Endothelial cell of umbilical vein (primary cell): ENCODE measurements at regions not wholly inside any gene's neighbourhood (a gene's known extent, or its start where the extent isn't known, plus 50 kb on each side); places are given as distances from the start of the nearest gene placed in this dataset.

ENCODE experiments used
- BruUV-seq: library from RNA; stranded (reverse); fragments of 400-500 nt; replicated peaks from 2 replicates; lab custom pipeline; 2021; lab: Mats Ljungman, UMichigan
- CTCF ChIA-PET: fragments of 300-600, 350-600 bp; sonication (Branson Sonifier 250); formaldehyde crosslinking; loops from one replicate; lab custom pipeline; 2021; ENCODE audit warnings: antibody characterized with exemption, inconsistent platforms; lab: Charles Lee
- POLR2A ChIA-PET: fragments of 300-600, 350-600 bp; sonication (Branson Sonifier 250); formaldehyde crosslinking; loops from one replicate; lab custom pipeline; 2021; ENCODE audit warnings: antibody characterized with exemption, inconsistent platforms; lab: Charles Lee
- DNase-seq: peaks from one replicate; pipeline ENCODE4 v3.0.0-alpha.2; 2011; ENCODE audit warnings: low read depth, low spot score
- FAIRE-seq: peaks from 2 replicates; lab custom pipeline; 2011; peaks lifted over from hg19 to GRCh38; lab: Jason Lieb, UNC
- H2AFZ ChIP-seq: 2 replicates; pipeline ENCODE4 v1.6.0; 2012; ENCODE audit warnings: low read depth, low read length, control low read depth, inconsistent platforms
- H3K27ac ChIP-seq: 2 replicates; pipeline ENCODE4 v1.5.1; 2011; ENCODE audit warnings: low read depth, mild to moderate bottlenecking, control low read depth, low read length, moderate library complexity; ENCODE audit not compliant: insufficient read depth
- H3K27me3 ChIP-seq, 2 experiments: 2 replicates each; pipeline versions ENCODE4 v1.6.0 to v1.6.1; 2011; ENCODE audit warnings: low read length in 2 of 2, mixed read lengths in 1 of 2; ENCODE audit not compliant: control insufficient read depth in 2 of 2, insufficient read depth in 2 of 2
- H3K36me3 ChIP-seq, 2 experiments: 2 replicates in 1 of 2; 3 replicates in 1 of 2; pipeline ENCODE4 v1.5.1; 2011; ENCODE audit warnings: low read length in 2 of 2, mild to moderate bottlenecking in 1 of 2, moderate library complexity in 1 of 2; ENCODE audit not compliant: control insufficient read depth in 2 of 2, insufficient read depth in 2 of 2; ENCODE audit errors: extremely low read depth in 1 of 2
- H3K4me1 ChIP-seq: 3 replicates; pipeline ENCODE4 v1.5.1; 2011; ENCODE audit warnings: mild to moderate bottlenecking, low read length; ENCODE audit not compliant: control insufficient read depth, insufficient read depth; ENCODE audit errors: extremely low read depth
- H3K4me2 ChIP-seq: 2 replicates; pipeline ENCODE4 v1.6.1; 2011; ENCODE audit warnings: low read length, control low read depth, mixed read lengths; ENCODE audit not compliant: insufficient read depth
- H3K4me3 ChIP-seq, 3 experiments: fragments of 200-600 bp in 1 of 3; sonication (generic), shearing (Covaris generic) in 1 of 3; replicated peaks in 1 of 3; 2 replicates each; pipeline ENCODE4 v1.5.1; 2011 to 2016; ENCODE audit warnings: control low read depth in 3 of 3, low read length in 3 of 3, mild to moderate bottlenecking in 2 of 3, inconsistent platforms in 1 of 3, low read depth in 1 of 3, moderate library complexity in 1 of 3; ENCODE audit not compliant: insufficient read depth in 1 of 3
- H3K79me2 ChIP-seq: 2 replicates; pipeline ENCODE4 v1.6.0; 2012; ENCODE audit warnings: low read length, inconsistent platforms; ENCODE audit not compliant: control insufficient read depth, insufficient read depth
- H3K9ac ChIP-seq: replicated peaks from 2 replicates; pipeline ENCODE3; 2011; ENCODE audit warnings: low read length, control low read depth; ENCODE audit not compliant: insufficient read depth; ENCODE audit errors: extremely low read depth
- H3K9me1 ChIP-seq: replicated peaks from 3 replicates; pipeline ENCODE4 v1.6.0; 2011; ENCODE audit warnings: mild to moderate bottlenecking, low read length; ENCODE audit not compliant: control insufficient read depth, insufficient read depth; ENCODE audit errors: extremely low read depth
- H3K9me3 ChIP-seq: replicated peaks from 2 replicates; pipeline ENCODE4 v1.5.1; 2012; ENCODE audit warnings: low read length, inconsistent platforms; ENCODE audit not compliant: control insufficient read depth, insufficient read depth
- H4K20me1 ChIP-seq: replicated peaks from 2 replicates; pipeline ENCODE3; 2011; ENCODE audit warnings: mild to moderate bottlenecking, low read length; ENCODE audit not compliant: control insufficient read depth, insufficient read depth; ENCODE audit errors: extremely low read depth
- EZH2 ChIP-seq: IDR thresholded peaks from 2 replicates; pipeline ENCODE4 v1.6.1; 2012; ENCODE audit warnings: borderline replicate concordance, low read depth, mild to moderate bottlenecking, moderate library complexity, low read length, inconsistent platforms; ENCODE audit not compliant: severe bottlenecking
- FOS ChIP-seq: IDR thresholded peaks from 2 replicates; pipeline ENCODE4 v1.6.1; 2011; ENCODE audit warnings: mild to moderate bottlenecking, low read length, moderate library complexity, borderline replicate concordance; ENCODE audit not compliant: insufficient read depth
- GATA2 ChIP-seq: IDR thresholded peaks from 2 replicates; pipeline ENCODE4 v1.7.0; 2011; ENCODE audit warnings: low read depth, mild to moderate bottlenecking, moderate library complexity, mixed read lengths, low read length; ENCODE audit not compliant: insufficient read length, insufficient read depth
- JUN ChIP-seq: IDR thresholded peaks from 2 replicates; pipeline ENCODE4 v1.6.1; 2011; ENCODE audit warnings: borderline replicate concordance, low read depth; ENCODE audit not compliant: insufficient read length, insufficient read depth
- MYC ChIP-seq: IDR thresholded peaks from one replicate; pipeline ENCODE4 v1.6.1; 2011; ENCODE audit warnings: mild to moderate bottlenecking, low read depth, low read length
- POLR2A ChIP-seq: IDR thresholded peaks from 2 replicates; pipeline ENCODE4 v1.6.1; 2012; ENCODE audit warnings: low read depth, mild to moderate bottlenecking, control low read depth, low read length
- POLR2AphosphoS5 ChIP-seq: IDR thresholded peaks from 2 replicates; pipeline ENCODE4 v1.6.1; 2012; ENCODE audit warnings: low read depth, mild to moderate bottlenecking, control low read depth, low read length, moderate library complexity; ENCODE audit not compliant: insufficient read depth
- dilution Hi-C: fragments of 300-500 bp; cut with MboI; formaldehyde crosslinking; loops from one replicate; pipeline ENCODE4 v1.15.0; 2019; ENCODE audit warnings: low sequenced_read_pairs; ENCODE audit not compliant: extremely low pct_ligation_motif_present
- intact Hi-C: fragments of 100-400 bp; cut with micrococcal nuclease; formaldehyde crosslinking; loops from one replicate; pipeline ENCODE4 v1.10.0; 2022
- TF ChIP-seq, protein P1 (sequence below): IDR thresholded peaks from 2 replicates; pipeline ENCODE4 v1.6.1; 2011; ENCODE audit not compliant: insufficient read depth, insufficient read length
- TF ChIP-seq, protein P2 (sequence below), 2 donors: IDR thresholded peaks; 1 replicate in 1 of 2; 2 replicates in 1 of 2; pipeline ENCODE4 v1.5.1; 2011; ENCODE audit warnings: low read length in 2 of 2, mild to moderate bottlenecking in 2 of 2, moderate library complexity in 2 of 2, control low read depth in 1 of 2, inconsistent platforms in 1 of 2, low read depth in 1 of 2; ENCODE audit not compliant: insufficient read depth in 1 of 2; ENCODE audit errors: extremely low read depth in 1 of 2

DNA sequence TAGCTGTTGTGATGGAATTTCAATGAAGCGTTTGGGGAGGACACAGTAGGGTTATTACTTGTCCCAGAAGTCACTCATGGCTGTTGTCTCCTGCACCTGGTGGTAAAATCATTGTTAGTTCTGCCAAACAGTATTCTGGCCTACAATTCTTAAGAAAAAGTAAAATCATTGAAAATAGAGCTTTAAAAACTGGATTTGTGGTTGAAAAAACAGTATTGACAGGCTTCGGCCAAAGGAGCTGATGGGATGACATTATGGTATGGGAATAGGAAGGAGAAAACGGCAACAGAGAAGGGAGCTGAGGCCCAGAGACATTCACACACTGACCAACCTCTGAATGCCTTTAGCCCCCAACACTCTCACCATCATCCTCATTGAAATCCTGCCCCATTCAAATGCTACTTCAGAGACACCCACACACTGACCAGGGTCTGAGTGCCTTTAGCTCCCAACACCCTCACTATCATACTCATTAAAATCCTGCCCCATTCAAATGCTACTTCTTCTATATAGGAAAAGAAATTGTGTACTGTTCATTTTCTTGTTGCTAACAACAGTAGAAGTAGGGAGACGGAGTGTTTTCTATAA lies 114.1 kb upstream of the OSR1 start:
- H3K27ac ChIP-seq, result no peak overlapping the region
- H3K79me2 ChIP-seq, result no peaks in the 10 kb centered on the region
- H3K36me3 ChIP-seq, result no peaks in the 10 kb centered on the region
- no peaks in the 10 kb centered on the region for H4K20me1 ChIP-seq
- TF ChIP-seq GATA2 (no peak), EZH2 (no peak), POLR2AphosphoS5 (no peak), POLR2A (no peak), MYC (no peak), JUN (no peak), FOS (no peak)
- TF ChIP-seq, protein P1, sequence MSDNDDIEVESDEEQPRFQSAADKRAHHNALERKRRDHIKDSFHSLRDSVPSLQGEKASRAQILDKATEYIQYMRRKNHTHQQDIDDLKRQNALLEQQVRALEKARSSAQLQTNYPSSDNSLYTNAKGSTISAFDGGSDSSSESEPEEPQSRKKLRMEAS, result no peak
- TF ChIP-seq, protein P2, sequence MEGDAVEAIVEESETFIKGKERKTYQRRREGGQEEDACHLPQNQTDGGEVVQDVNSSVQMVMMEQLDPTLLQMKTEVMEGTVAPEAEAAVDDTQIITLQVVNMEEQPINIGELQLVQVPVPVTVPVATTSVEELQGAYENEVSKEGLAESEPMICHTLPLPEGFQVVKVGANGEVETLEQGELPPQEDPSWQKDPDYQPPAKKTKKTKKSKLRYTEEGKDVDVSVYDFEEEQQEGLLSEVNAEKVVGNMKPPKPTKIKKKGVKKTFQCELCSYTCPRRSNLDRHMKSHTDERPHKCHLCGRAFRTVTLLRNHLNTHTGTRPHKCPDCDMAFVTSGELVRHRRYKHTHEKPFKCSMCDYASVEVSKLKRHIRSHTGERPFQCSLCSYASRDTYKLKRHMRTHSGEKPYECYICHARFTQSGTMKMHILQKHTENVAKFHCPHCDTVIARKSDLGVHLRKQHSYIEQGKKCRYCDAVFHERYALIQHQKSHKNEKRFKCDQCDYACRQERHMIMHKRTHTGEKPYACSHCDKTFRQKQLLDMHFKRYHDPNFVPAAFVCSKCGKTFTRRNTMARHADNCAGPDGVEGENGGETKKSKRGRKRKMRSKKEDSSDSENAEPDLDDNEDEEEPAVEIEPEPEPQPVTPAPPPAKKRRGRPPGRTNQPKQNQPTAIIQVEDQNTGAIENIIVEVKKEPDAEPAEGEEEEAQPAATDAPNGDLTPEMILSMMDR (IDR thresholded peaks at IDR 0.05; ENCODE audit: extremely low read depth in 1 of 2, insufficient read depth in 1 of 2, low read depth in 1 of 2, low read length in 2 of 2), result no peak
- dilution Hi-C loops (no loop called here), intact Hi-C loops (no loop called here)
- H2AFZ ChIP-seq, result no peak overlapping the region
- no peaks in the 10 kb centered on the region for H3K9me1 ChIP-seq
- H3K9ac ChIP-seq, result no peak overlapping the region
- POLR2A ChIA-PET, result no interaction called here
- DNase-seq (no peak), FAIRE-seq (no peak)
- no peak overlapping the region for H3K4me3 ChIP-seq
- no TSS peak for BruUV-seq
- H3K4me1 ChIP-seq, result no peaks in the 10 kb centered on the region
- CTCF ChIA-PET, result no interaction called here
- no peaks in the 10 kb centered on the region for H3K27me3 ChIP-seq
- H3K4me2 ChIP-seq, result no peak overlapping the region
- no peaks in the 10 kb centered on the region for H3K9me3 ChIP-seq
